Thyroid gland (tissue), 4 donors: ENCODE measurements at regions not wholly inside any gene's neighbourhood (a gene's known extent, or its start where the extent isn't known, plus 50 kb on each side); places are given as distances from the start of the nearest gene placed in this dataset.

ENCODE experiments used
- CTCF ChIP-seq, 6 experiments: fragments of 200-600 bp in 3 of 6; fragments of 450-650 bp in 3 of 6; sonication (generic) in 3 of 6; IDR thresholded peaks; one replicate each; pipeline ENCODE4 v1.5.1; 2016 to 2019; ENCODE audit warnings: antibody characterized with exemption in 6 of 6, mild to moderate bottlenecking in 2 of 6, inconsistent platforms in 1 of 6, moderate library complexity in 1 of 6
- POLR2A ChIP-seq, 2 donors: fragments of 450-650 bp; IDR thresholded peaks; one replicate each; pipeline ENCODE4 v1.6.1; 2017; ENCODE audit warnings: antibody characterized with exemption in 2 of 2, mild to moderate bottlenecking in 2 of 2, moderate library complexity in 1 of 2

- no peak for TF ChIP-seq CTCF (IDR thresholded peaks at IDR 0.05)
- TF ChIP-seq POLR2A (IDR thresholded peaks at IDR 0.05): no peak
Observed at GRCh38 chr13:32904266-32904665, 112.0 kb upstream of the KL start.
